H9 (cell line): ENCODE measurements at regions not wholly inside any gene's neighbourhood (a gene's known extent, or its start where the extent isn't known, plus 50 kb on each side); places are given as distances from the start of the nearest gene placed in this dataset.

ENCODE experiments used
- DNase-seq: peaks from one replicate; pipeline ENCODE4 v3.0.0-alpha.2; 2017
- H2AFZ ChIP-seq: one replicate; pipeline ENCODE4 v1.6.1; 2013; ENCODE audit warnings: mild to moderate bottlenecking, low read length, control low read depth, moderate library complexity
- H2AK5ac ChIP-seq: 2 replicates; pipeline ENCODE4 v1.6.1; 2013; ENCODE audit warnings: low read length, control low read depth, mixed read lengths; ENCODE audit not compliant: insufficient read length
- H2BK120ac ChIP-seq: one replicate; pipeline ENCODE4 v1.6.1; 2013; ENCODE audit warnings: low read depth, mild to moderate bottlenecking, low read length, control low read depth, inconsistent platforms; ENCODE audit not compliant: poor library complexity, severe bottlenecking
- H2BK12ac ChIP-seq: 2 replicates; pipeline ENCODE4 v1.6.1; 2013; ENCODE audit warnings: low read length, control low read depth, mixed read lengths, low read depth; ENCODE audit not compliant: insufficient read length
- H2BK15ac ChIP-seq: 2 replicates; pipeline ENCODE4 v1.6.1; 2013; ENCODE audit warnings: low read depth, low read length, control low read depth
- H2BK20ac ChIP-seq: one replicate; pipeline ENCODE4 v1.6.1; 2013; ENCODE audit warnings: low read depth, mild to moderate bottlenecking, low read length, control low read depth, inconsistent platforms; ENCODE audit not compliant: poor library complexity, severe bottlenecking
- H2BK5ac ChIP-seq: 2 replicates; pipeline ENCODE4 v1.6.1; 2013; ENCODE audit warnings: low read length, control low read depth, mixed read lengths; ENCODE audit not compliant: insufficient read length
- H3K14ac ChIP-seq: 2 replicates; pipeline ENCODE4 v1.6.1; 2013; ENCODE audit warnings: low read length, control low read depth; ENCODE audit not compliant: insufficient read depth
- H3K18ac ChIP-seq: 2 replicates; pipeline ENCODE4 v1.6.1; 2013; ENCODE audit warnings: low read depth, mild to moderate bottlenecking, mixed read lengths, low read length, control low read depth; ENCODE audit not compliant: insufficient read length
- H3K23ac ChIP-seq: 2 replicates; pipeline ENCODE4 v1.6.1; 2013; ENCODE audit warnings: low read length, control low read depth, mixed read lengths, low read depth; ENCODE audit not compliant: insufficient read length
- H3K23me2 ChIP-seq: 2 replicates; pipeline ENCODE4 v1.6.1; 2013; ENCODE audit warnings: low read depth, mild to moderate bottlenecking, mixed read lengths, low read length, control low read depth; ENCODE audit not compliant: insufficient read length, poor library complexity, severe bottlenecking
- H3K27ac ChIP-seq: 2 replicates; pipeline ENCODE4 v1.5.1; 2013; ENCODE audit warnings: low read length, control low read depth, mixed read lengths, low read depth; ENCODE audit not compliant: insufficient read length
- H3K27me3 ChIP-seq: 2 replicates; pipeline ENCODE4 v1.6.1; 2013; ENCODE audit warnings: low read length, control low read depth, inconsistent platforms; ENCODE audit not compliant: insufficient read depth
- H3K4ac ChIP-seq: 2 replicates; pipeline ENCODE4 v1.6.1; 2013; ENCODE audit warnings: low read depth, mild to moderate bottlenecking, control low read depth, inconsistent platforms, low read length, moderate library complexity
- H3K4me1 ChIP-seq: 2 replicates; pipeline ENCODE4 v1.6.1; 2013; ENCODE audit warnings: low read length, control low read depth, inconsistent platforms; ENCODE audit not compliant: insufficient read depth
- H3K4me2 ChIP-seq: 2 replicates; pipeline ENCODE4 v1.6.1; 2013; ENCODE audit warnings: low read length, control low read depth, mixed read lengths; ENCODE audit not compliant: insufficient read length, insufficient read depth
- H3K56ac ChIP-seq: 2 replicates; pipeline ENCODE4 v1.6.1; 2013; ENCODE audit warnings: low read depth, mild to moderate bottlenecking, mixed read lengths, low read length, control low read depth; ENCODE audit not compliant: insufficient read length
- H3K79me1 ChIP-seq: 2 replicates; pipeline ENCODE4 v1.6.1; 2013; ENCODE audit warnings: low read depth, mild to moderate bottlenecking, moderate library complexity, low read length, control low read depth, inconsistent platforms; ENCODE audit not compliant: insufficient read depth, poor library complexity, severe bottlenecking
- H3K79me2 ChIP-seq: 2 replicates; pipeline ENCODE4 v1.6.1; 2013; ENCODE audit warnings: low read length, control low read depth, inconsistent platforms; ENCODE audit not compliant: insufficient read depth
- H3K9ac ChIP-seq: 2 replicates; pipeline ENCODE4 v1.6.1; 2013; ENCODE audit warnings: low read length, control low read depth, mixed read lengths; ENCODE audit not compliant: insufficient read length; ENCODE audit errors: extremely low read depth
- H3K9me3 ChIP-seq: one replicate; pipeline ENCODE4 v1.6.1; 2013; ENCODE audit warnings: low read depth, low read length, inconsistent platforms; ENCODE audit not compliant: control insufficient read depth
- H3T11ph ChIP-seq: one replicate; pipeline ENCODE4 v1.6.1; 2013; ENCODE audit warnings: mild to moderate bottlenecking, low read length, control low read depth, inconsistent platforms
- H4K20me1 ChIP-seq: one replicate; pipeline ENCODE4 v1.6.1; 2013; ENCODE audit not compliant: control insufficient read depth, insufficient read length, insufficient read depth
- H4K5ac ChIP-seq: 2 replicates; pipeline ENCODE4 v1.6.1; 2013; ENCODE audit warnings: low read depth, mild to moderate bottlenecking, mixed read lengths, low read length, control low read depth; ENCODE audit not compliant: insufficient read length
- H4K8ac ChIP-seq: replicated peaks from 2 replicates; pipeline ENCODE4 v1.6.1; 2013; ENCODE audit warnings: low read length, control low read depth, mixed read lengths, low read depth; ENCODE audit not compliant: insufficient read length
- H4K91ac ChIP-seq: 2 replicates; pipeline ENCODE4 v1.6.1; 2013; ENCODE audit warnings: low read depth, mild to moderate bottlenecking, moderate library complexity, mixed read lengths, low read length, control low read depth; ENCODE audit not compliant: insufficient read length
- H3K27ac Mint-ChIP-seq, 3 experiments: 2 replicates in 2 of 3; 3 replicates in 1 of 3; pipeline ENCODE4 v1.8.0; 2020 to 2021; ENCODE audit warnings: mixed read lengths in 3 of 3, mild to moderate bottlenecking in 1 of 3, moderate library complexity in 1 of 3
- H3K27me3 Mint-ChIP-seq: 2 replicates; pipeline ENCODE4 v1.8.0; 2021; ENCODE audit warnings: low read depth, mild to moderate bottlenecking, moderate library complexity, mixed read lengths
- H3K36me3 Mint-ChIP-seq, 3 experiments: 2 replicates in 2 of 3; 3 replicates in 1 of 3; pipeline ENCODE4 v1.8.0; 2020 to 2021; ENCODE audit warnings: low read depth in 3 of 3, mixed read lengths in 3 of 3; ENCODE audit not compliant: insufficient read depth in 1 of 3
- H3K4me1 Mint-ChIP-seq, 2 experiments: 2 replicates each; pipeline ENCODE4 v1.8.0; 2020; ENCODE audit warnings: mixed read lengths in 2 of 2
- H3K4me3 Mint-ChIP-seq, 2 experiments: 2 replicates in 1 of 2; 3 replicates in 1 of 2; pipeline ENCODE4 v1.8.0; 2020 to 2021; ENCODE audit warnings: mild to moderate bottlenecking in 2 of 2, mixed read lengths in 2 of 2, moderate library complexity in 1 of 2
- H3K9me3 Mint-ChIP-seq, 2 experiments: 2 replicates in 1 of 2; 3 replicates in 1 of 2; pipeline ENCODE4 v1.8.0; 2020; ENCODE audit warnings: mild to moderate bottlenecking in 2 of 2, mixed read lengths in 2 of 2, moderate library complexity in 1 of 2
- CTCF ChIP-seq: fragments of 200-600 bp; sonication (generic); conservative IDR thresholded peaks from 3 replicates; pipeline ENCODE4 v1.8.0; 2021; ENCODE audit warnings: antibody characterized with exemption, mild to moderate bottlenecking
- WGBS: extraction: QIAGEN DNeasy Blood & Tissue Kit; methylation state at CpG from one replicate; pipeline ENCODE4 v1.1.7; 2013; ENCODE audit warnings: missing lambda C conversion rate, low lambda C conversion rate, mixed read lengths; ENCODE audit not compliant: insufficient read length; ENCODE audit errors: extremely low coverage; 5-methylcytosine and 5-hydroxymethylcytosine counted together

- Histone ChIP-seq H3K18ac (no peak overlapping the region), H2AK5ac (no peak overlapping the region), H3K27ac (no peak overlapping the region), H2BK120ac (no peak overlapping the region), H2BK5ac (no peak overlapping the region), H2AFZ (no peak overlapping the region), H3K14ac (no peak overlapping the region), H4K91ac (no peak overlapping the region), H2BK12ac (no peak overlapping the region), H3K79me2 (no peaks in the 10 kb centered on the region), H3K23me2 (no peaks in the 10 kb centered on the region), H3K23ac (no peak overlapping the region), H4K8ac (no peak overlapping the region), H3K56ac (no peak overlapping the region), H3K79me1 (no peaks in the 10 kb centered on the region), H3K4me2 (no peak overlapping the region), H3K4me1 (no peaks in the 10 kb centered on the region), H3T11ph (no peak overlapping the region), H4K20me1 (no peaks in the 10 kb centered on the region), H3K27me3 (no peaks in the 10 kb centered on the region), H2BK15ac (no peak overlapping the region), H2BK20ac (no peak overlapping the region), H3K9ac (no peak overlapping the region), H3K9me3 (no peaks in the 10 kb centered on the region), H3K4ac (no peak overlapping the region), H4K5ac (no peak overlapping the region)
- H3K36me3 Mint-ChIP-seq = no peaks in the 10 kb centered on the region
- H3K9me3 Mint-ChIP-seq = no peaks in the 10 kb centered on the region
- no CpG with 5 or more reads among the region's 3 CpGs for WGBS
- TF ChIP-seq CTCF = no peak
- H3K27me3 Mint-ChIP-seq = peaks cover 20% of the 10 kb centered on the region
- H3K4me3 Mint-ChIP-seq = no peak overlapping the region
- H3K4me1 Mint-ChIP-seq = peaks cover 5 to 11% of the 10 kb centered on the region in 2 experiments
- DNase-seq = no peak
- H3K27ac Mint-ChIP-seq = no peak overlapping the region
Observed at GRCh38 chr6:4345543-4345942, 210.2 kb upstream of the ECI2 start.
